ENCODE measurements at regions not wholly inside any gene's neighbourhood (a gene's known extent, or its start where the extent isn't known, plus 50 kb on each side); places are given as distances from the start of the nearest gene placed in this dataset.
"Not testable (repeated sequence)": the region's sequence is repeated elsewhere in the genome, so short reads cannot be mapped to it uniquely, and the experiment has no call there.

GRCh38 chr14:105601360-105602242 is 75.2 kb downstream of the TMEM121 start:
- DNase-seq = no peak

GRCh38 chr14:105602243-105602750 is 75.9 kb downstream of the TMEM121 start:
- no peak for DNase-seq

DNA sequence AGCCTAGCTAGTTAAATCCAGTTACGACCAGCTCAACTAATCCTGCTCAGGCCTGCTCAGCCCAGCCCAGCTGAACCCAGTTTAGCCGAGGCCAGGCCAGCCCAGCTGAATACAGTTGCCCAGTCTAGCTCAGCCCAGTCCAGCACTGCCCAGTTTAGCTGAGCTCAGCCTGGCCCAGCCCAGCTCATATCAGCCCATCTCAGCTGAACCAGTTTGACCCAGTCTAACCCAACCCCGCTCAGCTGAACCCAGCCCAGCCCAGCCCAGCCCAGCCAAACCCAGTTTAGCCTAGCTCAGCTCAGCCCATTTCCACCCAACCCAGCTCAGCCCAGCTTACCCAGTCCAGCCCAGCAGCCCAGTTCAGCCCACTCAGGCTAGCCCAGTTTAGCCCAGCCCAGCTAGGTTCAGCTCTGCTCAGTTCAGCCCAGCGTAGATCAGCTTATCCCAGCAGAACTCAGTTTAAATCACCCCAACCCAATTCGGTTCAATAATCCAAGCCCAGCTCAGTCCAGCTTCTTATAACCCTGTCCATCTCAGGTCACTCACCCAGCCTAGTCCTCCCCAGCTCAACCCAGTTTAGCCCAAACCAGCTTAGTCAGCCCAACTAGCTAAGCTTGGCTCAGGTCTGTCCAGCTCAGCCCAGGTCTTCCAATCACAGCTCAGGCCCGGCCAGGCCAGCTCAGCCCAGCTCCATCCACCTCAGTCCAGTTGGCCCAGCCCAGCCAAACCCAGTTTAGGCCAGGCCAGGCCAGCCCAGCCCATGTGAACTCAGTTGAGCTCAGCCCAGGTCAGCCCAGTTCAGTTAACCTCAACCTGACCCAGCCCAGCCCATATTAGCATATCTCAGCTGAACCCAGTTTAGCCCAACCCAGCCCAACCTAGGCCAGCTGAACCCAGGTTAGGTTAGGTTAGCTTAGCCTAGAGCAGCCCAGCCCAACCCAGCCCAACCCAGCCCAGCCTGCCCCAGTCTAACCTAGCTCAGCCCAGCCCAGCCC is 76.7 kb downstream of the TMEM121 start:
- DNase-seq = no peak

DNA sequence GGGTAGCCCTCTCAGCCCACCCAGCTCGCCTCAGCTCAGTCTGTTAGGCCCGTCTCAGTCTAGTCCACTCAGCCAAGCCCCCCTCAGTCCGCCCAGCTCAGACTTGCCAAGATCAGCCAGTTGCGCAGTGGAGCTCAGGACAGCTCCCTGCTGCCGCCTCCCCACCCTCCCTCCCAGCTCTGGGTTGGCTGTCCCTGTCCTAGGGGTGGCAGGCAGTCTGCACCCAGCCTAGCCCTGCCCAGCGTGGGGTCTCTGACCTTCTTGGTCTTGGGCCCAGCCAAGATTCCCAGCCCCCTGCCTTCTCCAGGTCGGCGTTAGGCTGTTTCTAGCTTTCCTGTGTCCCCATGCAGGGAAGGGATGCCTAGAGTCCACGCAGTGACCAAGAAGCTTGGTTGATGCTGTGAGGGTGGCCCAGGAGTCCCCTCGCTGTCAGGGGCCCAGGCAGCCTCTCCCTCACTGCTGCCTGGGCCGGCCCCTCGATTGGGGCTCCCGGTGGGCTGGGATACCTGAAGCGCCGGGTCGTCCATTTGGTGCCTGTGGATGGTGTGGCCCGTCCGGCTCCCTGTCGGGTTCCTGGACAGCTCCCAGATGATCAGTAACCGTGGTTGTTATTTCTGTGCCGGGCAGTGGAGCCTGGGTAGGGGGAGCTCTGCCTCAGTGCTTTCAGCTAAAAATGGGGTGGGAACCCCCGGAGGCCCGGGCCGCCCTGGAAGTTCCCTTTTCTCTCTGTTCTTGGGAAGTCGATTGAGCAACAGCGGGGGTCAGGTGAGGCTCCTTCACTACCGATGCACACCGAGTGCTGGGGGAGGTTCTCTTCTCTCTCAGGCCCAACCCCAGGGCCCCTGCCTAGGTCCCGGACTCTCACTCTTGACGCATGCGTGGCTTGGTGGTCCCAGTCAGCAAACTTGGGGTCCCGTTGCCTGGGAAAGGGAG is 78.4 kb downstream of the TMEM121 start:
- DNase-seq = not testable (repeated sequence)

GRCh38 chr14:105605464-105606304 is 79.3 kb downstream of the TMEM121 start:
- DNase-seq = no peak

DNA sequence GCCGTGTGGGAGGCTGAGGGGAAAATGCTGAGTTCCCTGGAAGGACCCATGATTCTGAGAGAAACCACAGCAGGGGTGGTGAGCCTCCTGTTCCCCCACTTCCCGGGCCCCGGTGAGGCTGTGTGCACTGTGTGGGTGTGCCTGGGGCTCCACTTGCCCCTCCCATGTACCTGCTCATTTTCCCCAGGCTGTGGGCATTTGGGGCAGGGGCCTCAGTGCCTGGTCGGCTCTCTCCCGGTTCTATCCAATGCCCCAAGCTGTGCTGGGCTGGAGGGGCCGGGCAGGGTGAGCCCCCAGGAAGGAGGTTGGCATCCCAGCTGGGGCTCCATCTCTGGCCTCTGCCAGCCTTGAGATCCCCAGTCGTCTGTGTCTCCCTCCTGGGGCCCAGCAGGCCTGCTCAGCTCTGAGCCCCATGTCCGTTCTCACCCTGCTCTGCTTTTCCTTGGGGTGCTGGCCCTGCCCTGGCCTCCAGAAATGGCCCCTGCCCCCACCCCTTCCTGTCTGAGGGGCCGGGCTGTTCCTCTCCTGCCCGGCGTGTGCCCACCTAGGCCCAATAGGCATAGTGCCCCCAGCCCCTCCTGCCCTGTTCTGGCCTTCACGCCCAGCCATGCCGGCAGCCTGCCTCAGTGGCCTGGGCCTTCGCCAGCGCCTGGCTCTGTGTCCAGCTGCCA is 80.1 kb downstream of the TMEM121 start:
- DNase-seq = not testable (repeated sequence)

DNA sequence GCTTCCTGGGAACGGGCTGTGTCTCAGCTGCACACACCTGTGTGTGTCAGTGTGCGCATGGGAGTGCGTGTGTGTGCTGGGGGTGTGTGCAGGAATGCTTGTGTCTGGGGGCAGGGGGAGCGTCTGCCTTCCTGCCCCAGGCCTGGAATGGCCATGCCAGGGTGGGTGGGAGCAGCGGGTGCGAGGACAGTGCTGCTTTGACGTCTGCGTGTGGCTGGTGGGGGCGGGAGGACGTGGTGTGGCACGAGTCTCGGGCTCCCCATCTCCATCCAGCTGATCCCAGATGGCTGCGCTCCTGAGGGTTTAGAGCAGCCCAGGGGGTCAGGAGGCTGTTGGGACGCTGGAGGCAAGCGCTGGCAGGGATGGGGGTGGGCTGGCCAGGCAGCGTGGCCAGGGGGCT is 80.6 kb downstream of the TMEM121 start:
- DNase-seq = not testable (repeated sequence)

GRCh38 chr14:105614987-105615386 is 88.6 kb downstream of the TMEM121 start:
- DNase-seq = not testable (repeated sequence)

GRCh38 chr14:105615986-105616801 is 89.8 kb downstream of the TMEM121 start:
- DNase-seq = not testable (repeated sequence)

- DNase-seq = no peak
Measured at GRCh38 chr14:105616802-105617192, 90.4 kb downstream of the TMEM121 start.

GRCh38 chr14:105617201-105617777 is 90.9 kb downstream of the TMEM121 start:
- no peak for DNase-seq

GRCh38 chr14:105617805-105618204 is 91.4 kb downstream of the TMEM121 start:
- not testable (repeated sequence) for DNase-seq

DNA sequence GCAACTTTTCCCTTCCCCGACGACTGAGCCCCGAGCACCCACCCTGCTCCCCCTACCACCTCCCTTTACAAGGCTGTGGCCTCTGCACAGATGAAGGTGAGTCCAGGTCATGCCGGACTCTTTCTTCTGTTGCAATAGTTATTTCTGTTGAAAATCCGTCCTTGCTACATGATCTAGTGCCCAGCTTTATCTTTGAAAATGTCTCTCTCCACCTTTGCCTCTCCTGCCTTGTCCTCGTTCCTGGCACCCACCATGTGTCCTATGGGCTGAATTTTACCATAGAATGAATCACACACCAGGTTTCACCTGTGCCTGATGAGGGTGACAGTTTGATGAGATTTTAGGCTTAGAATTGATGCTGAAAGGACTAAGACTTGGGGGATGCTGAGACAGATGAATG is 92.9 kb downstream of the TMEM121 start:
- DNase-seq = not testable (repeated sequence)

- DNase-seq = not testable (repeated sequence)
Measured at GRCh38 chr14:105620178-105620864, 93.9 kb downstream of the TMEM121 start.

GRCh38 chr14:105620865-105621471 is 94.6 kb downstream of the TMEM121 start:
- not testable (repeated sequence) for DNase-seq

- DNase-seq = not testable (repeated sequence)
Measured at GRCh38 chr14:105621479-105622328, 95.3 kb downstream of the TMEM121 start.

GRCh38 chr14:105622329-105622955 is 96.1 kb downstream of the TMEM121 start:
- no peak for DNase-seq
